Myocyte (in vitro differentiated cells): ENCODE measurements at regions not wholly inside any gene's neighbourhood (a gene's known extent, or its start where the extent isn't known, plus 50 kb on each side); places are given as distances from the start of the nearest gene placed in this dataset.
A peak's percentile ranks its signal among the peaks of the same experiment; 100 is the strongest.

Experiments used
- DNase-seq: peaks from one replicate; pipeline ENCODE4 v3.0.0-alpha.2; 2012; ENCODE audit warnings: low read depth

GRCh38 chr5:125357660-125358059 is 611.2 kb upstream of the ZNF608 start:
- DNase-seq, result no peak

DNA sequence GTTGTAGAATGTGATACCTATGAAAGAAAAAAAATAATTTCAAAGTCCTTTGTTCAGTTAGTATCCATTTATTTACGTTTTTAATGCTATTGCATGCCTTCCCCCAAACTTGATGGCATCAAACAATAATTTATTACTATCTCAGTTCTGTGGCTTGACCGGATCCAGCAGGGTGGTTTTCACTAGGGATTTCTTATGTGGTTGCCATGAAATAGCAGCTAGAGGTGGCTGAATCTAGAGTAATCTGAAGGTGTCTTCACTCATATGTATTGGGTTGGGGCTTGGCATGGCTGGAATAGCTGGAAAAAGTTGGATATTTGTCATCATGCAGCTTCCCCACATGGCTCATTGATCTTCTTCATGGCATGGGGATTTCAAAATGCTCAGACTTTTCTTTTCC is 619.3 kb upstream of the ZNF608 start:
- DNase-seq, result no peak

GRCh38 chr5:125367702-125368101 is 621.3 kb upstream of the ZNF608 start:
- DNase-seq, result peak; percentile 30

- DNase-seq, result peak; percentile 90
Measured at GRCh38 chr5:125370461-125371205, 624.2 kb upstream of the ZNF608 start.

GRCh38 chr5:125372694-125373631 is 626.5 kb upstream of the ZNF608 start:
- DNase-seq, result peak; percentile 85

GRCh38 chr5:125375143-125375542 is 628.7 kb upstream of the ZNF608 start:
- no peak for DNase-seq

GRCh38 chr5:125376059-125376641 is 629.7 kb upstream of the ZNF608 start:
- no peak for DNase-seq

DNA sequence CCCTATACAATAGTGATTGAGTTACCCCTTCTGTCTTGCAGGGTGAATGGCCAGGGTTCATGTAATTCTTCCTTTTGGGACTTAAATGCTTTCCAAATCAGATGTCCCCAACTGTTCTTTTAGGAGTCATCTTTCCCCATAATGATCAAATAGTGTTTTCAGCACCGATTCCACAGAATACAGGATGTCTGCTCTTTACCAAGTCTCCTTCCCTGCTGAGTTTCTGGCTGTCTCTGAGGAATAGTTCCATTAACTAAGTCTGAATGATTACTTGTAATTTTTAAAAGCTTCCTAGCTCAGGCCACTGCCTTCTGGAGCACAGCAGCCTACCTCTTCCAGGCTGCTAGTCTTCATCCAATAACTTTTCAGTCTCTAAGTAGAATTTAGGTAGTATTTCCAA is 630.7 kb upstream of the ZNF608 start:
- DNase-seq, result no peak

GRCh38 chr5:125381290-125381689 is 634.9 kb upstream of the ZNF608 start:
- DNase-seq, result no peak

DNA sequence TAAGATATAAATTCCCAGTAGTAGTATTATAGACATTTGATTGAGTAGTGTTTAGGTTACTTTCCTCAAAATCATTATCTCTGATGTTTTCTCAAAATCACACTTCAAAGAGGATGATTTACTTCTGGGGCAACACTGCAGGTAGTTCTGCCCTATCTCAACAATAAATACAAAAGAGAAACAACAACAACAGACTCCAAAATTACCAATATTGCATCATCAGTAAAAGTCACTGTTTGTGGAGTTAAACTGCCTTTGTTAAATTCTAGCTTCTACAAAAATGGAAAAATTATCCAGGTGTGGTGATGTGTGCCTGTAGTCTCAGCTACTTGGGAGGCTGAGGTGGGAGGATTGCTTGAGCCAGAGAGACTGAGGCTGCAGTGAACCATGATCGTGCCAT is 637.6 kb upstream of the ZNF608 start:
- no peak for DNase-seq

DNA sequence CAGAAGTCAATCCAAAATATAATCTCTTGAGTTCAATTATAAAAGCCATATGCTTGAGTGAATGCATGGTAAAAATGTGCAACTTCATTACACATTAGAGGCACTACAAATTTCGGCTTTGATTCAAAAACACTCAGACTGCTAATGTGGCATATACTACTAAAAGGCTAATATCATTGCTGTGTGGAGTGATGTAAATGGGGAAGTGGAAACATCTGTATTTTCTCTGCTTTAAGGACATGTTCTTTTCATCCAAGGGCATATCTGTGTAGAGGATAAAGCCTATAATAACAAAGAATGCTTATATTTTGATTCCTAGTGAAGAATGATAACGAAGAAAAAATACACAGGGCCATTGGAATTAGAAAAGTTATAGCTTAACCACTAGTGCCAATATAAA is 643.9 kb upstream of the ZNF608 start:
- no peak for DNase-seq

DNA sequence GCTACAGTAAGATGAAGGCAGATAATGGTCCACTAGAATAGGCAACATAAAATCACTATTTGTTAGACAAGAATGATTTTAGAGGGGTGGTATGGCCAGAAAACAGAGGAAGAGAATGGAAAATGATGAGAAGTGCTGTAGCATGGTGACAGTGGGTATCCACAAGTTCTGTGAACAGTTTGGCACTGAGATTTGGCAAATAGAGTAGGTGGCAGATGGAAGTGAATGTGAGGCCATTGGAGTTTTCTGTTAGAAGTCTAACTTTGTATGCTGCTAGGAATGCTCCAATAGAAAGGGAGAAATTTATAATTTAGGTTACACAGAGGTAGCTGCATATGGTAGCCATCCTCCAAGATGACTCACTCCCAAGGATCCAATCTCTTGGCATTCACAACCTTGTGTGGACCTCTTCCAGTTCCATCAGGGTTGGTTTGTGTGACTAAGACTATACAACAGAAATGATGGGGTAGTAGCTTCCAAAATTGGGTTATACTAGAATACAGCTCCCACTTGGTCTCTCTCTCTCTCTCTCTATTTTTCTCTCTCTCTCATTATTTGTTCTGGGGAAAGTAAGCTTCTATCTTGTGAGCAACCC is 646.9 kb upstream of the ZNF608 start:
- DNase-seq, result no peak

GRCh38 chr5:125394661-125395280 is 648.3 kb upstream of the ZNF608 start:
- DNase-seq, result peak; percentile 6

GRCh38 chr5:125396462-125396861 is 650.0 kb upstream of the ZNF608 start:
- no peak for DNase-seq

GRCh38 chr5:125398466-125398865 is 652.0 kb upstream of the ZNF608 start:
- DNase-seq, result no peak

DNA sequence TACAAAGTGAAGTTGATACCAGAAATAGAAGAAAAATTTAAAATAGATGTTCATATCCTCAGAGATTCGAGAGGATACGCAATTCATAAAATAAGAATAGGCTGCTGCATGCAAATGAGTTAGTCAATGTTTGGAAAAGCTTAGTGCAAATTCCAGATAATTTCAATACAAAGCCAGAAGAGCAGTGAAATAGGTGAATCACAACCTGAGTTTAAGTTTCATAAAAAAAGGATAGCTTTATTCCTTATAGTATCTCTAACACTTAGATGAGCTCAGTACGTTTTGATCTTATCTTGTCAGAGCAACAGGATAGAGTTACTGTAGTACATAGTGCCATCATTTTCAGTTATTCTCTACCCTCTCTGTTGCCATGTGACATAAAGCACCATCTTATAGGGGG is 653.4 kb upstream of the ZNF608 start:
- DNase-seq, result no peak

- no peak for DNase-seq
Measured at GRCh38 chr5:125401724-125402622, 655.5 kb upstream of the ZNF608 start.

DNA sequence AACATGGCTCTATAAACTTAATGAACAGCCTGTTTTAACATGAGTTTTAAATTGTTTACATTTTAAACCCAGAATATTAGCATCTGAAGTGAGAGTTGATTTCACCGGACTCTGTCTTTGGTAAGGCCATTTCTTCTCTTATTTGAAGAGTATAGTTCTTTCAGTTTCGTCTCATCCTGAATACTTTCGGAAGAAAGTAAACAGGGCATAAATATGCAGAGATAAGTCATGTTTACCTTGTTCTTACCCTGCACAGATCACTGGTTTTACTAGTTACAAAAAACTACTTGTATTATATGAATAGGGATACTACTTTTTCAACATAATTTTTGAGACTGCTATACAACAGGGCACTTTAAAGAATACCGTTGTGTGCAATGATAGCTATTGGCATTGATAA is 656.3 kb upstream of the ZNF608 start:
- no peak for DNase-seq

- DNase-seq, result no peak
Measured at GRCh38 chr5:125404056-125404455, 657.6 kb upstream of the ZNF608 start.
